Breast epithelium (tissue), 3 donors: ENCODE measurements at regions not wholly inside any gene's neighbourhood (a gene's known extent, or its start where the extent isn't known, plus 50 kb on each side); places are given as distances from the start of the nearest gene placed in this dataset.

Experiments used
- CTCF ChIP-seq, 3 donors: fragments of 450-650 bp; IDR thresholded peaks; one replicate each; pipeline ENCODE4 v1.5.1; 2016 to 2017; ENCODE audit warnings: antibody characterized with exemption in 3 of 3, mild to moderate bottlenecking in 3 of 3, moderate library complexity in 3 of 3
- POLR2A ChIP-seq: fragments of 450-650 bp; IDR thresholded peaks from one replicate; pipeline ENCODE4 v1.6.1; 2016; ENCODE audit warnings: antibody characterized with exemption, mild to moderate bottlenecking, moderate library complexity

DNA sequence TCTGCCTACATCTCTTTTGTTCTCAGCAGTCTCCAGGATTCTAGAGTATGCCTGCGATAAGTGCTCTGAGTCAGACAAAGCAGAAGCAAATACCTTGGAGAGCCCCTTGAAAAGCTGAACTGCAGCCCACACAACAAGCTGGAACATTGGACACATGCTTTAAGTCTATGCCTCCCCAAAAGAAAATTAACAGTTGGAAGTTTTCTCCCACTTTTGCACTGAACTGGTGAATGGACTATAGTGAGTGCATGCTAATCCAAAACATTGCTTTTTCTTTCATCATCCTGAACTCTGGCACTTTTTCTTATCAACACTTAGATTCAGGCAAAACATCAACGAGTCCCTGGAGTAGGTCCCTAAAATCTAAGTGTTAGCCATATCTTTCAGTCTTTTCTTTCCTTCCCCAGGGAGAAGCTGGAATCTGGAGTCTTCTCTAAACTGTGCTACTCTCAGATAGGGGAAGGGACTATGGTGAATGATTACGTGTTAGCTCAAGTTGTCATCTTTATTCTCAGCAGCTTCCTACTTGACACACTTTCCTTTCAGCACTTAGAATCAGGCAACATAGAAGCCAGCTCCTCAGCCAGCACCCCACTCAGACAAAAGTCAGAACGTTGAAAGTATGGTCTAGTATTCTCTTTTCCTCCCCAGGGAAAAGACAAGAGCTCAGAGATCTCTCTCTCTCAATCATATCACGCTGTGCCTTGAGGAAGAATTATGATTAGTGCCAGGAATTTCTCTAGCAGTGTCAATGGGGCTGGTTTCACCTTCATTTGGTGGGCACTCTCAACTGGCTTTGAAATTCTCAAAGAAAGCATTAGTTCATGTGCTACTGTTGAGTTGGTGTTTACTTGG is 811.0 kb upstream of the GJE1 start:
- TF ChIP-seq CTCF (IDR thresholded peaks at IDR 0.05) (no peak), POLR2A (no peak)
